ACC112 (cell line): ENCODE measurements at regions not wholly inside any gene's neighbourhood (a gene's known extent, or its start where the extent isn't known, plus 50 kb on each side); places are given as distances from the start of the nearest gene placed in this dataset.

Source experiments
- H2AFZ ChIP-seq: fragments of 200-600 bp; sonication (generic); one replicate; pipeline ENCODE4 v1.6.0; 2017; ENCODE audit warnings: antibody characterized with exemption, low read length; ENCODE audit not compliant: unreplicated experiment
- H3K27ac ChIP-seq: fragments of 200-600 bp; sonication (generic); 2 replicates; pipeline ENCODE4 v1.5.1; 2014; ENCODE audit warnings: low read depth, mild to moderate bottlenecking, antibody characterized with exemption, low read length, moderate library complexity
- H3K27me3 ChIP-seq: fragments of 200-600 bp; sonication (generic); 2 replicates; pipeline ENCODE4 v1.6.1; 2014; ENCODE audit warnings: mild to moderate bottlenecking, antibody characterized with exemption, low read length, moderate library complexity, mixed read lengths; ENCODE audit not compliant: insufficient read depth
- H3K36me3 ChIP-seq: fragments of 200-600 bp; sonication (generic); 2 replicates; pipeline ENCODE4 v1.6.1; 2016; ENCODE audit warnings: mild to moderate bottlenecking, antibody characterized with exemption, low read length, moderate library complexity, mixed read lengths; ENCODE audit not compliant: insufficient read depth
- H3K4me1 ChIP-seq: fragments of 200-600 bp; sonication (generic); one replicate; pipeline ENCODE4 v1.6.1; 2016; ENCODE audit warnings: low read length, mixed read lengths; ENCODE audit not compliant: insufficient read depth, unreplicated experiment, control insufficient read depth
- H3K4me3 ChIP-seq: fragments of 200-600 bp; sonication (generic); 2 replicates; pipeline ENCODE4 v1.5.1; 2014; ENCODE audit warnings: mild to moderate bottlenecking, low read depth, low read length
- H3K79me2 ChIP-seq: fragments of 200-600 bp; sonication (generic); one replicate; pipeline ENCODE4 v1.6.0; 2016; ENCODE audit warnings: low read length; ENCODE audit not compliant: control insufficient read depth, unreplicated experiment, insufficient read depth

- H3K79me2 ChIP-seq: no peaks in the 10 kb centered on the region
- H3K27me3 ChIP-seq: 0 out of 2 replicates have a peak, but pooled peaks cover 6% of the 10 kb centered on the region
- no peak overlapping the region for H2AFZ ChIP-seq
- H3K27ac ChIP-seq: no peak overlapping the region
- no peaks in the 10 kb centered on the region for H3K36me3 ChIP-seq
- no peak overlapping the region for H3K4me3 ChIP-seq
- H3K4me1 ChIP-seq: peaks cover 3% of the 10 kb centered on the region
Observed at GRCh38 chr2:8405334-8405733, 276.5 kb upstream of the ID2 start.

- no peaks in the 10 kb centered on the region for H3K79me2 ChIP-seq
- H3K36me3 ChIP-seq: no peaks in the 10 kb centered on the region
- H3K4me1 ChIP-seq: peaks cover 3% of the 10 kb centered on the region
- no peak overlapping the region for H2AFZ ChIP-seq
- no peak overlapping the region for H3K27ac ChIP-seq
- 0 out of 2 replicates have a peak, but pooled peaks cover 6% of the 10 kb centered on the region for H3K27me3 ChIP-seq
- no peak overlapping the region for H3K4me3 ChIP-seq
Observed at GRCh38 chr2:8406271-8406670, 275.6 kb upstream of the ID2 start.

GRCh38 chr2:8407332-8407731 is 274.5 kb upstream of the ID2 start:
- Histone ChIP-seq H3K79me2 (no peaks in the 10 kb centered on the region), H3K27me3 (0 out of 2 replicates have a peak, but pooled peaks cover 6% of the 10 kb centered on the region), H3K36me3 (no peaks in the 10 kb centered on the region), H3K4me3 (no peak overlapping the region), H3K27ac (no peak overlapping the region), H2AFZ (no peak overlapping the region), H3K4me1 (peaks cover 3% of the 10 kb centered on the region)

- Histone ChIP-seq H3K27me3 (no peaks in the 10 kb centered on the region), H2AFZ (no peak overlapping the region), H3K27ac (no peak overlapping the region), H3K4me1 (peaks cover 3% of the 10 kb centered on the region), H3K4me3 (no peak overlapping the region), H3K79me2 (no peaks in the 10 kb centered on the region), H3K36me3 (no peaks in the 10 kb centered on the region)
Observed at GRCh38 chr2:8408560-8409460, 273.0 kb upstream of the ID2 start.

- H3K27ac ChIP-seq: no peak overlapping the region
- peaks cover 3% of the 10 kb centered on the region for H3K4me1 ChIP-seq
- H3K4me3 ChIP-seq: no peak overlapping the region
- H3K36me3 ChIP-seq: no peaks in the 10 kb centered on the region
- H3K27me3 ChIP-seq: no peaks in the 10 kb centered on the region
- H2AFZ ChIP-seq: no peak overlapping the region
- H3K79me2 ChIP-seq: no peaks in the 10 kb centered on the region
Observed at GRCh38 chr2:8409461-8410260, 272.2 kb upstream of the ID2 start.

- no peaks in the 10 kb centered on the region for H3K36me3 ChIP-seq
- peaks cover 3% of the 10 kb centered on the region for H3K4me1 ChIP-seq
- no peak overlapping the region for H2AFZ ChIP-seq
- H3K79me2 ChIP-seq: no peaks in the 10 kb centered on the region
- H3K27ac ChIP-seq: no peak overlapping the region
- H3K27me3 ChIP-seq: peaks cover 7% of the 10 kb centered on the region
- H3K4me3 ChIP-seq: no peak overlapping the region
Observed at GRCh38 chr2:8412082-8412481, 269.8 kb upstream of the ID2 start.

GRCh38 chr2:8412586-8412985 is 269.3 kb upstream of the ID2 start:
- Histone ChIP-seq H3K4me3 (no peak overlapping the region), H3K27me3 (peaks cover 10% of the 10 kb centered on the region), H2AFZ (no peak overlapping the region), H3K27ac (no peak overlapping the region), H3K4me1 (peaks cover 3% of the 10 kb centered on the region), H3K79me2 (no peaks in the 10 kb centered on the region), H3K36me3 (no peaks in the 10 kb centered on the region)

GRCh38 chr2:8413589-8414135 is 268.2 kb upstream of the ID2 start:
- no peak overlapping the region for H3K4me3 ChIP-seq
- peaks cover 10% of the 10 kb centered on the region for H3K27me3 ChIP-seq
- no peaks in the 10 kb centered on the region for H3K79me2 ChIP-seq
- no peak overlapping the region for H2AFZ ChIP-seq
- no peak overlapping the region for H3K27ac ChIP-seq
- no peaks in the 10 kb centered on the region for H3K36me3 ChIP-seq
- H3K4me1 ChIP-seq: peaks cover 3% of the 10 kb centered on the region

- H3K27ac ChIP-seq: no peak overlapping the region
- no peaks in the 10 kb centered on the region for H3K4me1 ChIP-seq
- H3K4me3 ChIP-seq: no peak overlapping the region
- no peak overlapping the region for H2AFZ ChIP-seq
- H3K79me2 ChIP-seq: no peaks in the 10 kb centered on the region
- H3K36me3 ChIP-seq: no peaks in the 10 kb centered on the region
- H3K27me3 ChIP-seq: peaks cover 10% of the 10 kb centered on the region
Observed at GRCh38 chr2:8414946-8415879, 266.6 kb upstream of the ID2 start.
